GM21786 (cell line): ENCODE measurements at regions not wholly inside any gene's neighbourhood (a gene's known extent, or its start where the extent isn't known, plus 50 kb on each side); places are given as distances from the start of the nearest gene placed in this dataset.
"Not testable (repeated sequence)": the region's sequence is repeated elsewhere in the genome, so short reads cannot be mapped to it uniquely, and the experiment has no call there.

ENCODE experiments used
- ATAC-seq: cut with Tn5 transposase; IDR thresholded peaks from one replicate; pipeline ENCODE4 v1.9.1; 2021; ENCODE audit not compliant: unreplicated experiment

DNA sequence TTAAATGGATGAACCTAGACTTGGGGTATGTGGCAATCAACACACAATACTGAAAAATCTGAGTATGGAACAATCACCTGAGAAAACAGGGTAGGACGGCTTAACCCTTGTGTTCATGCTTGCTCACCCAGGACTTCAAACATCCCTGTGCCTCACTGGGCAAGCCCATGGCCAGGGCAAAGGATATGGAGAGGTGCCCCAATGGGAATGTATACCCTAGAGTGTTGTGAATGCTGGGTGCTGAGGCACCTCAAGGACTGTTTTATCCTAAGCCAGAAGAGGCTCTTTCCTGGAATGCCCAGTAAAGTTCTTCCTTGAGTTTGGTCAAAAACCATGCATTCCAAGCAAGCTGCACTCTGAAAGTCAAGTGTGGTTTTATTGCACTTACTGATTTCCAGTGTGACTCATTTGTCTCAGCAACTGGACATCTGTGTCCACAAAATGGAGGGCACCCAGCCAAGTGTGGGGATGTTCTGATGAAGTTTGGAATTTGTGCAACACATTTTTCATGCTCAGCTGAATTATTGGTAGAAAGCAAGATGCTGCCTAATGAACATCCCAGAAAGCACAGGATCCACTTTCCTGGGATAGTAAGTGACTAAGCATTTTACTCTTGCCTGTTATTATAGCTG, 531.3 kb downstream of the RFC3 start:
- no peak for ATAC-seq

- no peak for ATAC-seq
These were observed 532.7 kb downstream of the RFC3 start for GRCh38 chr13:34350671-34351070.

GRCh38 chr13:34351134-34351533, 533.2 kb downstream of the RFC3 start:
- no peak for ATAC-seq

DNA sequence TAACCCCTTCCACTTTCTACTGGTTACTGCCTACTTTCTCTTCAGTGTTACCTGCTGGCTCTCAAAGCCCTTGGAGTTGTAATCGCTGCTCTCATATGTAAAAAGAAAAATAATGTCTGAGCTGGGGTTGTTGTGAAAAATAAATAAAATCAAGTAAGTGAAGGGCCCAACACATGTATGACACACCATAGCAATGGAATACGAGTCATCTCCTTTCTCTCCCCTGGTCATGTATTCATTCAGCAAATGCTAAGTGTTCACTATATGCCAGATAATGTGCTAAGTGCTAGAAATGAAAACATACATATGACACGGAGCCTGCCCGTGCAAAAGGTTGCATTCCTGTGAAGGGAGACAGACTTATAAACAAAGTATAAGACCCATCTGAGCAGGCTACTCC, 535.0 kb downstream of the RFC3 start:
- ATAC-seq = no peak

DNA sequence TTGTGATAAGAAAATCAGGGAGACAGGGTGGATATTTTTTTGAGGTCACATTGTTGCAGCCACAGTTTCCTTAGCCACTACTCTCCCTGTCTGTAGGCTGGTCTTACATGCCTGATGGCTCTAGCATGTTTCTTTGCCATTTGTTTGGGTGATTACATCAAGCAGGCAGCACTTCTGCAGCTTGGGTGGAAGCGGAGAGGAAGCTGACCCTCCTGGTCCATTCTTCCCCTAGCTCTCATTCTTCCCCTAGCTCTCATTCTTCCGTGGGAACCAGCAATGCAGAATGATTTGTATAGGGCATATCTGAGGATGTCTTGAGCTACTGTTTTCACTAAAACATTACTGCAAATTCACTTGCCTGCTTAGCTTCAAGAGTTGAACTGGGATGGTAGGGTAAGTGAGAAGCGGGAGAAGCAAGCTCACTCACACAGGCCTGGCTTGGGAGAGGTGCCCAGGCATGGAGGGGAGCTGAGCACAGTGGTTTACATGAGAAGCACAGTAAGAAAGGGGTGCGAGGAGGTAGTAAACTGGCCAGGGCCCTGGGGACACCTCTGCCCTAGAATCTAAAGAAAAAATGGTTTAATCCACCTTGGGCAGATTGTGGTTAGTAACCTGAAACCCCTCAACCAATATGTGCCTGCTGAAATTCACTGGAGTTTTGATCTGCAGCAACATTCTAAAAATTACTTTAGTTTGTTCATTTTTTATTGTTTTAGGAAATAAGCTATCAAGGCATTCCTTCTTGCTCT, 538.9 kb downstream of the RFC3 start:
- no peak for ATAC-seq

GRCh38 chr13:34357435-34358232, 539.7 kb downstream of the RFC3 start:
- no peak for ATAC-seq

DNA sequence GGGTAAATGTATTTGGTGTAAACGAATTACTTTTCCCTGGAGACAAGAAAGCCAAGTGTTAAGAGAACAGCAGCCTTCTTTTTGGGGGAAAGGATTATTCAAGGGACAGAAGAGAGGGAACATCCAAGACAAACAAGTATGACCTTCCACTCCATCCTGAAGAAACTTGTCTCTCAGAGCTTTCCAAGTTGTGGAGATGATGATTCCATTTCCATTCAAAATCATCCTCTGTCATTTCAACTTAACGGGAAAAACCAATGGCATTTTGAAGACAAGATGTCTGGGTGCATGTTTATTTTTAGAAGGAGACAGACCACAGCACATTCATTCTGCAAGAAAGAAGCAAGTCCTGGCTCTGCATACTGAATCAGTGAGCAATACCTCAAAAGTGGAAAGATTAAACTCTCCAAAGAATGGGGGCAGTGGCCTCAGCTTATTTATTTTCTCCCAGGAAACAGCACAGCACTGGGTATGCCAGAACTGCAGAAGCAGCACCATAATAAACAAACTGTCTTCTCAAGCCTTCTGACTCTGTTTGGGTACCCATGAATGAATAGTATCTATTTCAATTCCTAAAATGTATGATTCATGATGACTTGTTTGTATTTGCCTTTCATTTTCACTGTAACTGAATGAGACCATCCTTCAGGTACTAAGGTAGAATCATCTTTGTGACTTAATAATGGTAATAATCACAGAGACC, 541.0 kb downstream of the RFC3 start:
- no peak for ATAC-seq

- ATAC-seq = no peak
These were observed 542.8 kb downstream of the RFC3 start for GRCh38 chr13:34360702-34361101.

- ATAC-seq = no peak
These were observed 543.6 kb downstream of the RFC3 start for GRCh38 chr13:34361560-34361959.

- no peak for ATAC-seq
These were observed 545.3 kb downstream of the RFC3 start for GRCh38 chr13:34363266-34363665.

DNA sequence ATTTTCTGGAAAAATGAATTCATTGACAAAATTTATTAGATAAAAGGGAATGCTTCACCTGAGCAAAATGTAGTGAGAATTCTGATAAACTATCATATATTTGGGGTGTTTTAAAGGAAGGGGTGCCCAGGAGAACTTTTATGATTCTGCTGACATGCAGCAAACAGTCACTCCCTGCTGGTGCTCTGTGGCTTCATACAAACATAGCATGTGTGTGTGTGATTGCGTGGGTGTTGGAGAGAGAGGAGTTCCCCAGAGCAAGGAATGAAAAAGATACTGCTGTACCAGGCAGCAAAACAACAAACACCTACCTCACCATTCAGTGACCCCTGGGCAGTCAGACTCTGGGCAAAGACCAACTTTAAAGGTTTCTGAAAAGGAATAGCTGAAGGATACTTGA, 546.7 kb downstream of the RFC3 start:
- ATAC-seq = no peak

DNA sequence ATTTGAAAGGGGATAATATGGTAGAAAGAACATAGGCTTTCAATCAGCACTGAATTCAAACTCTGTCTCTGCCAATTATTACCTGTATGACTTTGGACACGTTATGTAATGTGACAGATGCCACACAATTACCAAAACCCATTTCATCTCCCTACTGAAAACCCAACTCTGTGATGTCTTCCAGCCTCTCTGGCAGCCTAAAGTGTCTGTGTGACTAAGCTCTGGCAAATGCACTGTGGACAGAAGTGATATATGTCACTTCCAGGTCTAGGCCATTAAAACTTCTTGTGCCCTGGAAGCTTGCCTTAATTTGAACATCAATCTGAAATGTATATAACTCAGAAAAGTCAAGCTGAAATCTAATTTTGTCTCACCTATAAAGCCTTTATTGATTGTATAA, 552.0 kb downstream of the RFC3 start:
- no peak for ATAC-seq

DNA sequence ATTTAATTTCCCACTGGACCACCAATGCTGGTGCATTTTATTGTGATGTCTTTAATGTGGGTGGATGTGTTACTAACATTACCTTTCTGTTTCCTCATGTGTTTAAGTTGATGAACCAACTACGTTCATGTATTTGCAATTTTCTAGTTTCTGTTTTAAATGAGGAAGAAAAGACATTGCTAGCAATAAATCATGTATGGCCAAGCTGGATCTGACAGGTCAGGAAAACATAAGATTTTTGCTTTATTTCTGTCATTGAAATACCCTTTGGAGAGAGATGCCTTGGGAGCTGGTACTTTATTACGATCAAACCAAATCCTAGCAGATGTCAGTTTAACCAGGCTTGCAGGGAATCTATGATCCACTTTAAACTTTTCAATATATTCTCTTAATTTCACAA, 553.2 kb downstream of the RFC3 start:
- ATAC-seq = no peak

DNA sequence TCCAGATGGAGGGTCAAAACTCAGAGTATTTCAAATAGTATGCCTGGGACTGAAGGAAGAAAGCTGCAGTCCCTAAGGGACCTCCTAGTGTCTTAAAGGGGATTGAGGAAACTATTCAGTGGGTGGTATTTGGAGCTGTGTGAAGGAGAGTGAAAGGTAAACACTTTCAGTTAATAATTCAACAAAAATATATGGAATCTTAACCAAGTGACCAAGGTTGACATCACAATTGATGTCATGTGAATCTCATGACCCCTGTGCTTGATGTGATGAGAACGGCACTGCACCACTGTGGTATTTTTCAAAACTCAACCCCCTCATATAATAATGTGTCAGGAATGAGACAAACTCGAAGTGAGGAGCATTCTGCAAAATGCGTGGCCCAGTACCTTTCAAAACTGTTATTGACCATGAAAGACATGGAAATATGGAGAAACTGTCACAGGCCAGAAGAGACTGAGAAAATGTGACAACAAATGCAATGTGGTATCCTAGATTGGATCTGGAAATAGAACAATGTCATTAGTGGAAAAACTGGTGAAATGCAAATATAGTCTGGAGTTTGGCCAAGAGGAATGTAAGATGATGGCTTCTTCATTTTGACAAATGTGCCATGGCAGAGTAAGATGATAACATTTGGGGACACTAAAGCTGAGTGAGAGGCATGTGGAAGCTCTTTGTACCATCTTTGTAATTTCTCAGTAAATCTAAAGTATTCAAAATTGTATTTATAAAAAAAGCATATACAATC, 553.9 kb downstream of the RFC3 start:
- ATAC-seq = no peak

DNA sequence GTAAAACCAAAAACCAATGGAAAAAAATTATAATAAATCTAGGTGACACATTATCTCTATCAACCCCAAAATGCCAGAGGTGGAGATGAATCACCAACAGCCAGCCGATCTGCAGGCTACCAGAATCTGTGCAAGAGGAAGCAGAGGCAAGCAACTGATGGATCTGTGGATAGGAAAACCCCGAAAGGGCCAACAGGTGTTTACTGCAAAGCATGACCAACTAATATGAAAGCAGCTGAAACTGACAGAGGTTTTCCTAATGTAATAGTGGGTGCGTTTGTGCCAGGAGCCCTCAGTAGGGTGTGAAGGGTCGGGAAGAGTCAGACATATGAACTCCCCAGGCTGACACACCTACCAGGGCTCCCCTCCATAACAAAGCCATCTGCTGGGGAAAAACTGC, 554.6 kb downstream of the RFC3 start:
- no peak for ATAC-seq

- ATAC-seq = no peak
These were observed 558.5 kb downstream of the RFC3 start for GRCh38 chr13:34376483-34376882.

DNA sequence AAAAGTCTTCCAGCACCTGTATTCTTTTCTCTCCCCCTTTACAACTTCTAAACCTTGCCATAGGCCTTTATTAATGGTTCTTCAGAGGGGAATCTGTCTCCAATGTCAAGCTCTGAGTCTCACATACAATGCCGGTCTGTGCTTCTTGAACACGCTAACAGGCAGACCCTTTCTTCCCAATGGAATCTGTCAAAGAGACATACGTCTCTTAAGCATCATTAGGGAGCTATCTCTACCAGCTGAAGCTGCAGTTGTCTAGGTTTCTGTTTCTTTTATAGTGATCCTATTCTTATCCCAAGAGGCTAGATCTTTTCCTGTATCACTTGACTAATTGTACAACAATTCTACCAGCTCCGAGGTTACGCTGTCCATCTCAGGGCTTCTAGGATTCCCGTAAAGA, 560.8 kb upstream of the NBEA start:
- no peak for ATAC-seq

GRCh38 chr13:34383728-34384127, 558.3 kb upstream of the NBEA start:
- no peak for ATAC-seq

DNA sequence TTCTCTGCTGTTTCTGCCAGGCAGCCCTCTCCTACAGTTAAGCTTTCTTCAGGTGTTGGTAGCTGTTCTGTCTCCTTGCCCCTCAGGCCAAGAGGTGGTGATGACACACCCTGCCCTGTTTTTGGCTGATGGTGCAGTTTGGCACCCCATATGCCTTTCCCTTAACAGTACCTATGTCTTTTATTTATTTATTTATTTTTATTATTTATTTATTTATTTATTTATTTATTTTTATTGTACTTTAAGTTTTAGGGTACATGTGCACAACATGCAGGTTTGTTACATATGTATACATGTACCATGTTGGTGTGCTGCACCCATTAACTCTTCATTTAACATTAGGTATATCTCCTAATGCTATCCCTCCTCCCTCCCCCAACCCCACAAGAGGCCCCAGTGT, 555.8 kb upstream of the NBEA start:
- not testable (repeated sequence) for ATAC-seq

GRCh38 chr13:34391076-34391475, 551.0 kb upstream of the NBEA start:
- no peak for ATAC-seq

DNA sequence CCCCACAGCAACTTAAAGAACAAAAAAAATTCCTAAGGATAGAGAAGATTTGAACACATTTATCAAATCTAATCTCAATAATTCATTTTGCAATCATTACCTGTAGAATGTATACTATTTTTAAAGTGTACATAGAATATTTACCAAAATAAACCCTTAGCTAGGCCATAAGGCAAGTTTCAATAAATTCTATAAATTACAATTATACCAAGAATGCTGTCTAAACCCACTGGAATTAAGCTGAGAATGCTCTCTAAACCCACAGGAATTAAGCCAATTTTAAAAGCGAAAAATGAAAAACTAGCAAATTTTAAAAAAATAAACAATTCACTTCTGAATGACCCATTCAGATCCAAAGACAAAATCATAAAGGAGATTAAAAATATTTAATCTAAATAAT, 540.4 kb upstream of the NBEA start:
- no peak for ATAC-seq
